Pancreas (tissue), 10 donors: ENCODE measurements at regions not wholly inside any gene's neighbourhood (a gene's known extent, or its start where the extent isn't known, plus 50 kb on each side); places are given as distances from the start of the nearest gene placed in this dataset.

Source experiments
- ATAC-seq, 4 donors: fragments of 200-7000 bp; cut with Tn5 transposase; one replicate each; pipeline versions ENCODE4 v1.8.0 to v1.9.1; 2020; ENCODE audit warnings: mild to moderate bottlenecking in 4 of 4, moderate library complexity in 4 of 4
- DNase-seq, 6 donors: peaks; one replicate each; pipeline ENCODE4 v3.0.0-alpha.2; 2020
- FAIRE-seq: peaks from 2 replicates; lab custom pipeline; 2012; peaks lifted over from hg19 to GRCh38; lab: Jason Lieb, UNC
- H3K27ac ChIP-seq, 4 donors: fragments of 200-600 bp; sonication (generic); 1 replicate in 3 of 4; 2 replicates in 1 of 4; pipeline versions ENCODE4 v1.5.0 to v1.8.0; 2020
- H3K27me3 ChIP-seq, 4 donors: fragments of 200-600 bp; one replicate each; pipeline ENCODE4 v1.8.0; 2021
- H3K36me3 ChIP-seq, 3 donors: fragments of 200-600 bp; sonication (generic) in 1 of 3; one replicate each; pipeline versions ENCODE4 v1.5.0 to v1.8.0; 2020 to 2021
- H3K4me1 ChIP-seq, 3 donors: fragments of 200-600 bp; one replicate each; pipeline ENCODE4 v1.8.0; 2021
- H3K4me3 ChIP-seq, 4 donors: fragments of 200-600 bp; sonication (generic) in 2 of 4; one replicate each; pipeline versions ENCODE4 v1.5.0 to v1.8.0; 2020 to 2021
- H3K9me3 ChIP-seq, 4 donors: fragments of 200-600 bp; one replicate each; pipeline ENCODE4 v1.8.0; 2021
- WGBS, 2 donors: extraction: QIAGEN DNeasy Blood & Tissue Kit; methylation state at CpG; one replicate each; pipeline ENCODE4 v1.1.7; 2013; 5-methylcytosine and 5-hydroxymethylcytosine counted together
- intact Hi-C, 3 donors: fragments of 100-400 bp; cut with DNase I; formaldehyde crosslinking; loops; one replicate each; pipeline versions ENCODE4 v1.11.1 to v1.14.2; 2022
- TF ChIP-seq, protein P1 (sequence below), 4 donors: fragments of 200-600 bp; sonication (generic) in 3 of 4; IDR thresholded peaks; one replicate each; pipeline versions ENCODE4 v1.5.0 to v1.8.0; 2021; ENCODE audit warnings: antibody characterized with exemption in 4 of 4
- donor health status: healthy with polysubstance abuse.
- donor health status: DM: no; HTN: no; CAD: no; lungs with moderate emphysema.
- donor health status: DM: no; HTN: no; CAD: no.
- donor health status: control.
- donor health status: control.
- donor health status: Bipolar disorder and iron deficiency.
- donor health status: DM: yes; HTN: yes; CAD: no.
- donor health status: DM: no; HTN: no; CAD: no.
- donor health status: DM: no; HTN: no; CAD: no.
- donor health status: DM: yes; HTN: yes; CAD: no.

DNA sequence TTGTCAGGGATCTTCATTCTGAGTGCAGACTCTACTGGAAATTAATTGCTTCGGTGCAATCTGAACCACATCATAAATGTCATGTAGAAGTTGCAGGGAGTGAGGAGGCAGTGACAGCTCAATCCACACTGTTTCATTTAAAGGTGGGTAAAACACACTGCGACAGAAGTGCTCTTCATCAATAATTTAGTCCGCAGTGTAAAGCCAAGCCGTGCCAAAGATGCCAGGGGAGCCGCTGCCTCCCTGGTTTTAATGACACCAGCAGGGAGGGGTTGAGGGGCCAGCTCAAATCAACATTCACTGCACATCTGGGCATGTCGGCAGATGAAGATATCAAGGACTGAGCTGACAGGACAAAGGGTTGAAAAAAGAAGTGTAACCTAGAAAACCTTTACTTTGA, 305.7 kb upstream of the VRK2 start:
- H3K27ac ChIP-seq, result no peak overlapping the region
- intact Hi-C loops, result no loop called here
- no peaks in the 10 kb centered on the region for H3K27me3 ChIP-seq
- FAIRE-seq (no peak), ATAC-seq (no peak), DNase-seq (no peak)
- no peaks in the 10 kb centered on the region for H3K9me3 ChIP-seq
- H3K4me1 ChIP-seq, result no peaks in the 10 kb centered on the region
- H3K36me3 ChIP-seq, result no peaks in the 10 kb centered on the region
- TF ChIP-seq, protein P1, sequence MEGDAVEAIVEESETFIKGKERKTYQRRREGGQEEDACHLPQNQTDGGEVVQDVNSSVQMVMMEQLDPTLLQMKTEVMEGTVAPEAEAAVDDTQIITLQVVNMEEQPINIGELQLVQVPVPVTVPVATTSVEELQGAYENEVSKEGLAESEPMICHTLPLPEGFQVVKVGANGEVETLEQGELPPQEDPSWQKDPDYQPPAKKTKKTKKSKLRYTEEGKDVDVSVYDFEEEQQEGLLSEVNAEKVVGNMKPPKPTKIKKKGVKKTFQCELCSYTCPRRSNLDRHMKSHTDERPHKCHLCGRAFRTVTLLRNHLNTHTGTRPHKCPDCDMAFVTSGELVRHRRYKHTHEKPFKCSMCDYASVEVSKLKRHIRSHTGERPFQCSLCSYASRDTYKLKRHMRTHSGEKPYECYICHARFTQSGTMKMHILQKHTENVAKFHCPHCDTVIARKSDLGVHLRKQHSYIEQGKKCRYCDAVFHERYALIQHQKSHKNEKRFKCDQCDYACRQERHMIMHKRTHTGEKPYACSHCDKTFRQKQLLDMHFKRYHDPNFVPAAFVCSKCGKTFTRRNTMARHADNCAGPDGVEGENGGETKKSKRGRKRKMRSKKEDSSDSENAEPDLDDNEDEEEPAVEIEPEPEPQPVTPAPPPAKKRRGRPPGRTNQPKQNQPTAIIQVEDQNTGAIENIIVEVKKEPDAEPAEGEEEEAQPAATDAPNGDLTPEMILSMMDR (IDR thresholded peaks at IDR 0.05), result no peak
- WGBS, 2 donors, result 73 to 77% methylated on average over 6 of the region's 6 CpGs
- H3K4me3 ChIP-seq, result no peak overlapping the region

DNA sequence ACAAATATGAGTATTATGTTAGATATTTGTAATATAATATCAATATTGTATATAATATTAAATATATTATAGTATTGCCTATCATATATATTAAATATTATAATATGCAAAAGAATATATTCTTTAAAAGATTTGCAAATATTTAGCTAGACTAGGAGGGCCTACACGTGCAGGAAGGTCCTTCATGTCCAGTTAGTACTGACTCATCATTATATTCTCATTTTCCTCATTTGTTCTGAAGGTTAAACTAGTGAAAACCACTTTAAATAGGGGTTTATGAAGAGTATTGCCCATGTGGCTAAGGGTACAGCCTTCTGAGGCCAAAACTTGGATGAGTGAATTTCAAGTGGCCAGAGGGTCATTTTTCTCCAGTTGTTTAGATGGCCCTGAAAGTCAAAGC, 293.0 kb upstream of the VRK2 start:
- FAIRE-seq (no peak), DNase-seq (no peak), ATAC-seq (no peak)
- Histone ChIP-seq H3K4me3 (no peak overlapping the region), H3K27ac (no peak overlapping the region), H3K9me3 (no peaks in the 10 kb centered on the region), H3K27me3 (no peaks in the 10 kb centered on the region), H3K36me3 (no peaks in the 10 kb centered on the region), H3K4me1 (no peaks in the 10 kb centered on the region)
- WGBS, 2 donors, result 84 to 86% methylated on average over 1 of the region's 1 CpG
- intact Hi-C loops, result no loop called here
- TF ChIP-seq, protein P1 (IDR thresholded peaks at IDR 0.05), result no peak

DNA sequence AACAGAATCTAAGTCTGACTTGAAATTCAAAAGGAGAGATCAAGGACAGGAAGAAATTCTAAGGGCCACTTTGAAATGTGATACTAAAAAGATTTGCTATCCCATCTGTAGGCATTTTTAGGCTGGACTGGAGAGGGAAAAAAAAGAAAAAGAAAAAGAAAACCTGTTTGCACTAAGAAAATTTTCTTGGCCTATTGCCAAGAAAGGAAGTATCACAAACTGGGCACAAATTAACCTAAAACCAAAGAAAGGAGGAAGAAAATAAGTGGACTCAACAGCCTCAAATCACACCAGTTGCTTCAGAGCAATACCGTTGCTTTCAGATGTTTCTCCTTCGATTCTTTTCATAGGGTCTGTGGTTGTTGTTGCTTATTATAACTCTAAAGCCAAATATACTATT, 287.9 kb upstream of the VRK2 start:
- 71 to 76% methylated on average over 2 of the region's 2 CpGs for whole genome bisulfite sequencing, 2 donors
- no peak for DNase-seq
- FAIRE-seq, result no peak
- ATAC-seq, result no peak
- TF ChIP-seq, protein P1 (IDR thresholded peaks at IDR 0.05), result no peak
- Histone ChIP-seq H3K4me3 (no peak overlapping the region), H3K36me3 (no peaks in the 10 kb centered on the region), H3K27ac (no peak overlapping the region), H3K4me1 (peaks cover 5 to 12% (median 8%) of the 10 kb centered on the region in 3 donors), H3K9me3 (no peaks in the 10 kb centered on the region), H3K27me3 (no peaks in the 10 kb centered on the region)
- intact Hi-C loops, result no loop called here

DNA sequence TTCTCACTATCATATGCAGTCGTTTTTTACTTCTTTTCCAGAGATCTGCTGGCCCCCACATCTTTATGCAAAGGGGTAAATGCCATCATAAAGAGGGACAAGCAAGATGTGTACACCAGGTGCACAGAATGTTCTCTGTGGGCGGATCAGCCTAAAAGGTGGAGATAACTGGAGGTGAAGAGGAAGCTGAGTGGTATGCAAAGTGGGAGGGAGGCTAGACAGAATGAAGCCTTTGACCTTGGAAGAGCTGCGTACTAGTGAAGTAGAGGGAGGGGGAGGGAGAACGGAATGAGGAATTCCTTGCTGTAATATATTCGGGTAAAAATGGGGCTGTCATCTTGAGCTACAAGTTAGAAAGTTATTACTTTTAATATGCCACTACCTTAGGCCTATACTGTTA, 287.5 kb upstream of the VRK2 start:
- TF ChIP-seq, protein P1 (IDR thresholded peaks at IDR 0.05), result no peak
- intact Hi-C loops, result no loop called here
- H3K4me3 ChIP-seq, result peak overlapping the region in 1 of 4 donors; percentile 39
- peak in 2 of 4 donors; percentile 20 to 21 for ATAC-seq
- H3K27ac ChIP-seq, result no peak overlapping the region
- FAIRE-seq, result no peak
- WGBS, 2 donors, result 19 to 24% methylated on average over 5 of the region's 5 CpGs
- H3K36me3 ChIP-seq, result no peaks in the 10 kb centered on the region
- no peak for DNase-seq
- peaks cover 5 to 12% (median 8%) of the 10 kb centered on the region in 3 donors for H3K4me1 ChIP-seq
- H3K27me3 ChIP-seq, result no peaks in the 10 kb centered on the region
- H3K9me3 ChIP-seq, result no peaks in the 10 kb centered on the region

DNA sequence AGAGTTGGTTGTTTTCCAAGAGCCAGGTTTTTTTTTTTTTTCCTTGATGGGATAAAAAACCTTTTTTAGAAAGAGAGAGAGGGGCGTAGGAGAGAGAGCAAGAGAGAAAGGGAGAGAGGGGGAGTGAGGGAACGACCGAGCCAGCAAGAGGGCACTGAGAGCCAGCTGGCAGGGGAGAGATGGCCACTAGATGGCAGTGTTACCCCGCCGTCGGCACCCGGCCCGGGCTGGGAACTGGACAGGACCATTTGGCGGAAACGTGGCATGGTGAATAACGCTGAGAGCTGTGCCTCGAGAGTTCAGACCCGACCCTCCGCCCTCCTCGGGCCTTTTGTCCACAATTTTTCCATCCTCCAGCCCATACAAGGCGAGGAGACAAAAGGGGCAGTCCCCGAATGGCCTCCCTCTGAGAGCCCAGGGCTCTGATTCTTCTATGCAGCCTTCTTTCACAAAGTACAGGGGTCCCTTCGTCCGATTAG, 286.7 kb upstream of the VRK2 start:
- peak; percentile 98 to 100 (median 100) for ATAC-seq
- peaks cover 5 to 12% (median 8%) of the 10 kb centered on the region in 3 donors for H3K4me1 ChIP-seq
- DNase-seq, result peak; percentile 72 to 95 (median 88)

More for the DNA sequence above, 286.7 kb upstream of the VRK2 start:
- H3K27ac ChIP-seq, result no peak overlapping the region
- intact Hi-C loops, result loop anchor here in 1 of 3 donors (10.0 kb wide), 1 partner anchor 685 kb away; no protein-coding TSS in a partner anchor
- H3K4me3 ChIP-seq, result peak overlapping the region in 3 of 4 donors; percentile 11 to 39 (median 37)
- H3K27me3 ChIP-seq, result no peaks in the 10 kb centered on the region
- H3K36me3 ChIP-seq, result no peaks in the 10 kb centered on the region
- TF ChIP-seq, protein P1 (IDR thresholded peaks at IDR 0.05), result peak; percentile 94 to 98 (median 96)
- WGBS, 2 donors, result 1 to 3% methylated on average over 19 of the region's 19 CpGs
- H3K9me3 ChIP-seq, result no peaks in the 10 kb centered on the region
- FAIRE-seq, result no peak
